ENCODE measurements at regions not wholly inside any gene's neighbourhood (a gene's known extent, or its start where the extent isn't known, plus 50 kb on each side); places are given as distances from the start of the nearest gene placed in this dataset.

DNA sequence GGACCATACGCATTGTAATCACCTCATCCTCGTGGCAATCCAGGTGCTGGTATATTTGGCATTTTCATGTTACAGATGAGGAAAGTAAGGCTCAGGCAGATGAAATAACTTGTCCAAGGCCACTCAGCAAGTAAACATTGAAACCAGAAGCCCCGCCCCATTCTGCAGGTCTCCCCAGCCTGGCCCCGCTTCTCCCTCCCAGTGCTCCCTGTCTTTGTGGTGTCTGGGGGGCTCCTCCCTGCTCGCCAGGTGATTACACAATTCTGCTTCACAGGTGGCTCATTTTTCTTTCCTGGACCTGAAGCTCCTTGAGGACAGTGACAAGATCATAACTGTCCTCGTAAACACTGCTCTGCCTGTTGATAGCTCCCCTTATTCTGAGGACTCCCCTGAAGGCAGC is 531.5 kb upstream of the B3GAT1 start:
- TF ChIP-seq, protein P1, sequence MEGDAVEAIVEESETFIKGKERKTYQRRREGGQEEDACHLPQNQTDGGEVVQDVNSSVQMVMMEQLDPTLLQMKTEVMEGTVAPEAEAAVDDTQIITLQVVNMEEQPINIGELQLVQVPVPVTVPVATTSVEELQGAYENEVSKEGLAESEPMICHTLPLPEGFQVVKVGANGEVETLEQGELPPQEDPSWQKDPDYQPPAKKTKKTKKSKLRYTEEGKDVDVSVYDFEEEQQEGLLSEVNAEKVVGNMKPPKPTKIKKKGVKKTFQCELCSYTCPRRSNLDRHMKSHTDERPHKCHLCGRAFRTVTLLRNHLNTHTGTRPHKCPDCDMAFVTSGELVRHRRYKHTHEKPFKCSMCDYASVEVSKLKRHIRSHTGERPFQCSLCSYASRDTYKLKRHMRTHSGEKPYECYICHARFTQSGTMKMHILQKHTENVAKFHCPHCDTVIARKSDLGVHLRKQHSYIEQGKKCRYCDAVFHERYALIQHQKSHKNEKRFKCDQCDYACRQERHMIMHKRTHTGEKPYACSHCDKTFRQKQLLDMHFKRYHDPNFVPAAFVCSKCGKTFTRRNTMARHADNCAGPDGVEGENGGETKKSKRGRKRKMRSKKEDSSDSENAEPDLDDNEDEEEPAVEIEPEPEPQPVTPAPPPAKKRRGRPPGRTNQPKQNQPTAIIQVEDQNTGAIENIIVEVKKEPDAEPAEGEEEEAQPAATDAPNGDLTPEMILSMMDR (IDR thresholded peaks at IDR 0.05): no peak
- TF ChIP-seq POLR2A (IDR thresholded peaks at IDR 0.05): no peak

Measured in thyroid gland (tissue), 4 donors.